ENCODE measurements at regions not wholly inside any gene's neighbourhood (a gene's known extent, or its start where the extent isn't known, plus 50 kb on each side); places are given as distances from the start of the nearest gene placed in this dataset.

DNA sequence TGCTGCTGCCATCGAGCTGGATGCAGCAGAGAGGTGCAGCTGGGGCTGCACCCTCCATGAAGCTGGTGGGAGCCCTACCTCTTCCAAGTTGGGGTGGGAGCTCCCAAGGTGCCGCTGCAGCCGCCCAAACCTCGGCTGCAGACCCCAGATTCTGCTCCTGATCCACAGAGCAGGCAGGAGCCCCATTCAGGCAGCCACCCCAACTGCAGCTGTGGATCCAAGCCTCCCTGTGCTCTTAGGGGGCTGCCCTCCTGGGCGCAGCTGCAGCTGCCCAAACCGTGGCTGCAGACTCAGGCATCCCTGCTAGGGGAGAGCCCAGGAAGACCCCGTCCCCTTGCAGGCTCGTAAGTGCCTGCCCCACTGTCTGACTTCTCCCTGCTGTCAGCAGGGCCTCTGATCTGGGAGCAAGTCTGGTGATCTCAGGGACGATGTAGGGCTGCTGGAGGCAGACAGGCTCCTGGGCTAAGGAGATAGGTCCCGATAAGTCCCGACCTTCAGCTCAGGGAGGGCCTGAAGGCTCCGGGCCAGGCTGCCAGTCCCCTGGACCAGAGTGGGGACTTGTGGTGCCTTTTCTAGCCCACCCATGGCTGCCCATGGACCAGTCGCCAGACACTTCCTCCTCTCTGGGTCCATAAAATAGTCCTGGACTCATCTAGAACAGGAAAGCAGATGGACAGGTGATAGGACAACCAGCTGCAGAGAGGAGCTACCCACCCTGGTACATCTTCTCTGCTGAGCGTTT lies 767.1 kb upstream of the CDH7 start:
- Histone ChIP-seq H3K9me3 (ENCODE audit: control insufficient read depth, insufficient read depth, low read length) (no peaks in the 10 kb centered on the region), H3K4me2 (ENCODE audit: low read length) (no peak overlapping the region), H3K79me2 (ENCODE audit: control insufficient read depth, low read length) (no peaks in the 10 kb centered on the region), H3K36me3 (ENCODE audit: control insufficient read depth, low read length) (no peaks in the 10 kb centered on the region), H3F3A (ENCODE audit: control insufficient read depth, insufficient read depth) (no peaks in the 10 kb centered on the region), H3K9me2 (replicated peaks; ENCODE audit: control insufficient read depth, low read length) (no peaks in the 10 kb centered on the region), H3K4me3 (ENCODE audit: low read length) (no peak overlapping the region), H3K4me1 (ENCODE audit: control insufficient read depth, low read length) (no peaks in the 10 kb centered on the region), H3K27me3 (ENCODE audit: control insufficient read depth, low read length) (no peaks in the 10 kb centered on the region), H4K20me1 (ENCODE audit: control insufficient read depth, insufficient read depth, low read depth, low read length) (no peaks in the 10 kb centered on the region), H3K27ac (ENCODE audit: low read depth, low read length) (no peak overlapping the region)
- TF ChIP-seq, protein P1, sequence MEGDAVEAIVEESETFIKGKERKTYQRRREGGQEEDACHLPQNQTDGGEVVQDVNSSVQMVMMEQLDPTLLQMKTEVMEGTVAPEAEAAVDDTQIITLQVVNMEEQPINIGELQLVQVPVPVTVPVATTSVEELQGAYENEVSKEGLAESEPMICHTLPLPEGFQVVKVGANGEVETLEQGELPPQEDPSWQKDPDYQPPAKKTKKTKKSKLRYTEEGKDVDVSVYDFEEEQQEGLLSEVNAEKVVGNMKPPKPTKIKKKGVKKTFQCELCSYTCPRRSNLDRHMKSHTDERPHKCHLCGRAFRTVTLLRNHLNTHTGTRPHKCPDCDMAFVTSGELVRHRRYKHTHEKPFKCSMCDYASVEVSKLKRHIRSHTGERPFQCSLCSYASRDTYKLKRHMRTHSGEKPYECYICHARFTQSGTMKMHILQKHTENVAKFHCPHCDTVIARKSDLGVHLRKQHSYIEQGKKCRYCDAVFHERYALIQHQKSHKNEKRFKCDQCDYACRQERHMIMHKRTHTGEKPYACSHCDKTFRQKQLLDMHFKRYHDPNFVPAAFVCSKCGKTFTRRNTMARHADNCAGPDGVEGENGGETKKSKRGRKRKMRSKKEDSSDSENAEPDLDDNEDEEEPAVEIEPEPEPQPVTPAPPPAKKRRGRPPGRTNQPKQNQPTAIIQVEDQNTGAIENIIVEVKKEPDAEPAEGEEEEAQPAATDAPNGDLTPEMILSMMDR (IDR thresholded peaks at IDR 0.05; ENCODE audit: low read depth, low read length, poor library complexity, severe bottlenecking) = no peak
- no peak for TF ChIP-seq EZH2phosphoT487 (IDR thresholded peaks at IDR 0.05; ENCODE audit: borderline replicate concordance, low read length)

GRCh38 chr18:64982414-64983055 lies 768.3 kb upstream of the CDH7 start:
- H3K4me2 ChIP-seq (ENCODE audit: low read length) = no peak overlapping the region

GRCh38 chr18:64981915-64982314 lies 768.9 kb upstream of the CDH7 start:
- H3K79me2 ChIP-seq (ENCODE audit: control insufficient read depth, low read length) = no peaks in the 10 kb centered on the region
- no peaks in the 10 kb centered on the region for H3K4me1 ChIP-seq (ENCODE audit: control insufficient read depth, low read length)
- no peaks in the 10 kb centered on the region for H3K27me3 ChIP-seq (ENCODE audit: control insufficient read depth, low read length)
- no peak overlapping the region for H3K27ac ChIP-seq (ENCODE audit: low read depth, low read length)
- H3K4me3 ChIP-seq (ENCODE audit: low read length) = no peak overlapping the region
- H3K9me2 ChIP-seq (replicated peaks; ENCODE audit: control insufficient read depth, low read length) = no peaks in the 10 kb centered on the region
- no peaks in the 10 kb centered on the region for H4K20me1 ChIP-seq (ENCODE audit: control insufficient read depth, insufficient read depth, low read depth, low read length)
- H3K9me3 ChIP-seq (ENCODE audit: control insufficient read depth, insufficient read depth, low read length) = no peaks in the 10 kb centered on the region
- no peaks in the 10 kb centered on the region for H3K36me3 ChIP-seq (ENCODE audit: control insufficient read depth, low read length)
- TF ChIP-seq, protein P1 (IDR thresholded peaks at IDR 0.05; ENCODE audit: low read depth, low read length, poor library complexity, severe bottlenecking) = no peak
- TF ChIP-seq EZH2phosphoT487 (IDR thresholded peaks at IDR 0.05; ENCODE audit: borderline replicate concordance, low read length) = no peak
- H3K4me2 ChIP-seq (ENCODE audit: low read length) = no peak overlapping the region
- H3F3A ChIP-seq (ENCODE audit: control insufficient read depth, insufficient read depth) = no peaks in the 10 kb centered on the region

More at GRCh38 chr18:64982414-64983055, 768.3 kb upstream of the CDH7 start:
- no peaks in the 10 kb centered on the region for H3K27me3 ChIP-seq (ENCODE audit: control insufficient read depth, low read length)
- no peaks in the 10 kb centered on the region for H3K79me2 ChIP-seq (ENCODE audit: control insufficient read depth, low read length)
- no peaks in the 10 kb centered on the region for H3F3A ChIP-seq (ENCODE audit: control insufficient read depth, insufficient read depth)
- no peak overlapping the region for H3K27ac ChIP-seq (ENCODE audit: low read depth, low read length)
- no peaks in the 10 kb centered on the region for H4K20me1 ChIP-seq (ENCODE audit: control insufficient read depth, insufficient read depth, low read depth, low read length)
- TF ChIP-seq EZH2phosphoT487 (IDR thresholded peaks at IDR 0.05; ENCODE audit: borderline replicate concordance, low read length) = no peak
- TF ChIP-seq, protein P1 (IDR thresholded peaks at IDR 0.05; ENCODE audit: low read depth, low read length, poor library complexity, severe bottlenecking) = no peak
- no peaks in the 10 kb centered on the region for H3K36me3 ChIP-seq (ENCODE audit: control insufficient read depth, low read length)
- no peaks in the 10 kb centered on the region for H3K4me1 ChIP-seq (ENCODE audit: control insufficient read depth, low read length)
- no peak overlapping the region for H3K4me3 ChIP-seq (ENCODE audit: low read length)
- no peaks in the 10 kb centered on the region for H3K9me3 ChIP-seq (ENCODE audit: control insufficient read depth, insufficient read depth, low read length)
- no peaks in the 10 kb centered on the region for H3K9me2 ChIP-seq (replicated peaks; ENCODE audit: control insufficient read depth, low read length)
